ENCODE measurements at regions not wholly inside any gene's neighbourhood (a gene's known extent, or its start where the extent isn't known, plus 50 kb on each side); places are given as distances from the start of the nearest gene placed in this dataset.

GRCh38 chr2:221675201-221675908, 103.3 kb upstream of the EPHA4 start:
- H3K27ac ChIP-seq (ENCODE audit: low read depth, low read length), result no peak overlapping the region
- H3K9me2 ChIP-seq (ENCODE audit: insufficient read depth), result no peaks in the 10 kb centered on the region
- no peak overlapping the region for H3K4me3 ChIP-seq (replicated peaks in 1 of 2; ENCODE audit: low read depth in 1 of 2, low read length in 2 of 2)
- H3K9ac ChIP-seq (ENCODE audit: low read length), result no peak overlapping the region
- no peak for ATAC-seq
- ChIA-PET RAD21 (ENCODE audit: low non-redundant PET in 1 of 2, low total read pairs in 2 of 2, uncharacterized antibody in 2 of 2, unreplicated experiment in 2 of 2) (no interaction called here), CTCF (no interaction called here), POLR2A (no interaction called here)
- H3K27me3 ChIP-seq (ENCODE audit: insufficient read depth, low read length), result no peaks in the 10 kb centered on the region; the same call in none of the 2 replicates
- BruUV-seq (replicated peaks), result no TSS peak
- TF ChIP-seq ZFX (IDR thresholded peaks at IDR 0.05) (no peak), POLR2AphosphoS5 (IDR thresholded peaks at IDR 0.05; ENCODE audit: low read depth, low read length) (no peak), RAD21 (IDR thresholded peaks at IDR 0.05; ENCODE audit: low read depth) (no peak)
- TF ChIP-seq, protein P1, sequence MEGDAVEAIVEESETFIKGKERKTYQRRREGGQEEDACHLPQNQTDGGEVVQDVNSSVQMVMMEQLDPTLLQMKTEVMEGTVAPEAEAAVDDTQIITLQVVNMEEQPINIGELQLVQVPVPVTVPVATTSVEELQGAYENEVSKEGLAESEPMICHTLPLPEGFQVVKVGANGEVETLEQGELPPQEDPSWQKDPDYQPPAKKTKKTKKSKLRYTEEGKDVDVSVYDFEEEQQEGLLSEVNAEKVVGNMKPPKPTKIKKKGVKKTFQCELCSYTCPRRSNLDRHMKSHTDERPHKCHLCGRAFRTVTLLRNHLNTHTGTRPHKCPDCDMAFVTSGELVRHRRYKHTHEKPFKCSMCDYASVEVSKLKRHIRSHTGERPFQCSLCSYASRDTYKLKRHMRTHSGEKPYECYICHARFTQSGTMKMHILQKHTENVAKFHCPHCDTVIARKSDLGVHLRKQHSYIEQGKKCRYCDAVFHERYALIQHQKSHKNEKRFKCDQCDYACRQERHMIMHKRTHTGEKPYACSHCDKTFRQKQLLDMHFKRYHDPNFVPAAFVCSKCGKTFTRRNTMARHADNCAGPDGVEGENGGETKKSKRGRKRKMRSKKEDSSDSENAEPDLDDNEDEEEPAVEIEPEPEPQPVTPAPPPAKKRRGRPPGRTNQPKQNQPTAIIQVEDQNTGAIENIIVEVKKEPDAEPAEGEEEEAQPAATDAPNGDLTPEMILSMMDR (IDR thresholded peaks at IDR 0.05 in 2 of 3, conservative IDR thresholded peaks at IDR 0.05 in 1 of 3; ENCODE audit: borderline replicate concordance in 1 of 3, insufficient read depth in 1 of 3, low read depth in 2 of 3, low read length in 2 of 3), result no peak
- H3K36me3 ChIP-seq (ENCODE audit: control insufficient read depth in 1 of 2, insufficient read depth in 2 of 2, low read length in 2 of 2), result no peaks in the 10 kb centered on the region
- DNase-seq (ENCODE audit: low read depth, low spot score), result no peak
- H3K79me2 ChIP-seq (ENCODE audit: insufficient read depth, low read length), result no peaks in the 10 kb centered on the region
- H2AFZ ChIP-seq (ENCODE audit: low read depth, low read length, poor library complexity, severe bottlenecking), result no peak overlapping the region
- no peaks in the 10 kb centered on the region for H3K4me1 ChIP-seq (ENCODE audit: control insufficient read depth in 1 of 2, insufficient read depth in 2 of 2, low read length in 2 of 2)
- intact Hi-C loops (cut with micrococcal nuclease), result no loop called here
- no peak overlapping the region for H3K4me2 ChIP-seq (ENCODE audit: low read length)
- H3K9me3 ChIP-seq (ENCODE audit: control insufficient read depth in 1 of 2, insufficient read depth in 1 of 2, low read depth in 1 of 2, low read length in 2 of 2), result no peaks in the 10 kb centered on the region
- no peaks in the 10 kb centered on the region; the same call in 1 of the 2 replicates for H4K20me1 ChIP-seq (ENCODE audit: insufficient read depth)

DNA sequence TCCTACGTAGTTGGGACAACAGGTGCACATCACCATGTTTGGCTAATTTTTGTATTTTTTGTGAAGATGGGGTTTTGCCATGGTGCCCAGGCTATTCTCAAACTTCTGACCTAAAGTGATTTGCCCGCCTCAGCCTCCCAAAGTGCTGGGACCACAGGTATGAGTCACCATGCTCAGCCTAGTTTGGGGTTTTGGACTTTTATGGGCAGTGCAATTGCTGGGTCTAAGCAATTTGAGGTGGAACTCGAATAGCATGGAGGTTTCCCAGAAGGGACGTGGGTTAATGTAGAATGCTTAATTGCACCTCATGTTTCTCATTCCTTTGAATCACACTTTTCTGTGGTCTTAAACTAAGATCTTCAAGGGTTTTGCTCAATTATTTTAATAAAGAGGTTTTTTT, 102.3 kb upstream of the EPHA4 start:
- ChIA-PET POLR2A (no interaction called here), RAD21 (ENCODE audit: low non-redundant PET in 1 of 2, low total read pairs in 2 of 2, uncharacterized antibody in 2 of 2, unreplicated experiment in 2 of 2) (no interaction called here), CTCF (no interaction called here)
- TF ChIP-seq POLR2AphosphoS5 (IDR thresholded peaks at IDR 0.05; ENCODE audit: low read depth, low read length), result no peak
- no peak for TF ChIP-seq SP1 (IDR thresholded peaks at IDR 0.05; ENCODE audit: low read depth)
- TF ChIP-seq ZFX (IDR thresholded peaks at IDR 0.05), result no peak
- TF ChIP-seq, protein P1 (IDR thresholded peaks at IDR 0.05 in 2 of 3, conservative IDR thresholded peaks at IDR 0.05 in 1 of 3; ENCODE audit: borderline replicate concordance in 1 of 3, insufficient read depth in 1 of 3, low read depth in 2 of 3, low read length in 2 of 3), result no peak
- no peaks in the 10 kb centered on the region; the same call in 1 of the 2 replicates for H4K20me1 ChIP-seq (ENCODE audit: insufficient read depth)
- intact Hi-C loops (cut with micrococcal nuclease), result no loop called here
- no peaks in the 10 kb centered on the region for H3K9me2 ChIP-seq (ENCODE audit: insufficient read depth)
- H3K79me2 ChIP-seq (ENCODE audit: insufficient read depth, low read length), result no peaks in the 10 kb centered on the region
- H2AFZ ChIP-seq (ENCODE audit: low read depth, low read length, poor library complexity, severe bottlenecking), result no peak overlapping the region
- no peaks in the 10 kb centered on the region; the same call in none of the 2 replicates for H3K27me3 ChIP-seq (ENCODE audit: insufficient read depth, low read length)
- H3K9me3 ChIP-seq (ENCODE audit: control insufficient read depth in 1 of 2, insufficient read depth in 1 of 2, low read depth in 1 of 2, low read length in 2 of 2), result no peaks in the 10 kb centered on the region
- H3K36me3 ChIP-seq (ENCODE audit: control insufficient read depth in 1 of 2, insufficient read depth in 2 of 2, low read length in 2 of 2), result no peaks in the 10 kb centered on the region
- no peak overlapping the region for H3K9ac ChIP-seq (ENCODE audit: low read length)
- no peak for ATAC-seq
- H3K4me2 ChIP-seq (ENCODE audit: low read length), result no peak overlapping the region
- H3K27ac ChIP-seq (ENCODE audit: low read depth, low read length), result no peak overlapping the region
- H3K4me3 ChIP-seq (replicated peaks in 1 of 2; ENCODE audit: low read depth in 1 of 2, low read length in 2 of 2), result no peak overlapping the region
- no peak for DNase-seq (ENCODE audit: low read depth, low spot score)
- BruUV-seq (replicated peaks), result no TSS peak
- H3K4me1 ChIP-seq (ENCODE audit: control insufficient read depth in 1 of 2, insufficient read depth in 2 of 2, low read length in 2 of 2), result no peaks in the 10 kb centered on the region

All from HCT116 (cell line).